Colonic mucosa (tissue), 4 donors: ENCODE measurements at regions not wholly inside any gene's neighbourhood (a gene's known extent, or its start where the extent isn't known, plus 50 kb on each side); places are given as distances from the start of the nearest gene placed in this dataset.

Source experiments
- DNase-seq: peaks from one replicate; pipeline ENCODE4 v3.0.0-alpha.2; 2020
- H3K27ac ChIP-seq: fragments of 200-600 bp; one replicate; pipeline ENCODE4 v1.8.0; 2021
- H3K27me3 ChIP-seq: fragments of 200-600 bp; one replicate; pipeline ENCODE4 v1.8.0; 2021
- H3K36me3 ChIP-seq: fragments of 200-600 bp; one replicate; pipeline ENCODE4 v1.8.0; 2021
- H3K4me1 ChIP-seq: fragments of 200-600 bp; one replicate; pipeline ENCODE4 v1.8.0; 2021; ENCODE audit warnings: mild to moderate bottlenecking
- H3K4me3 ChIP-seq: fragments of 200-600 bp; one replicate; pipeline ENCODE4 v1.8.0; 2021
- H3K9ac ChIP-seq, 2 donors: one replicate each; pipeline ENCODE4 v1.7.0; 2013; ENCODE audit warnings: control low read depth in 2 of 2, low read depth in 2 of 2, low read length in 2 of 2
- H3K9me3 ChIP-seq: fragments of 200-600 bp; one replicate; pipeline ENCODE4 v1.8.0; 2021
- CTCF ChIP-seq: fragments of 200-600 bp; IDR thresholded peaks from one replicate; pipeline ENCODE4 v1.8.0; 2022; ENCODE audit warnings: antibody characterized with exemption, mild to moderate bottlenecking
- intact Hi-C: fragments of 100-400 bp; cut with DNase I; formaldehyde crosslinking; loops from one replicate; pipeline ENCODE4 v1.14.1; 2022
- donor health status: healthy.
- donor health status: DM: no; HTN: no; CAD: no.
- donor health status: DM: no; HTN: no; CAD: no.

- Histone ChIP-seq H3K27ac (no peak overlapping the region), H3K9ac (no peak overlapping the region), H3K4me1 (no peaks in the 10 kb centered on the region), H3K4me3 (no peak overlapping the region), H3K27me3 (no peaks in the 10 kb centered on the region), H3K9me3 (no peaks in the 10 kb centered on the region), H3K36me3 (no peaks in the 10 kb centered on the region)
- TF ChIP-seq CTCF, result no peak
- no peak for DNase-seq
- intact Hi-C loops, result no loop called here
Observed at GRCh38 chr16:65497571-65497970, 375.7 kb upstream of the CDH11 start.

GRCh38 chr16:65495106-65495505, 373.2 kb upstream of the CDH11 start:
- no peak overlapping the region for H3K27ac ChIP-seq
- H3K4me3 ChIP-seq, result no peak overlapping the region
- H3K27me3 ChIP-seq, result no peaks in the 10 kb centered on the region
- DNase-seq, result no peak
- no peak for TF ChIP-seq CTCF
- intact Hi-C loops, result no loop called here
- H3K9ac ChIP-seq, result no peak overlapping the region
- no peaks in the 10 kb centered on the region for H3K9me3 ChIP-seq
- no peaks in the 10 kb centered on the region for H3K36me3 ChIP-seq
- no peaks in the 10 kb centered on the region for H3K4me1 ChIP-seq

DNA sequence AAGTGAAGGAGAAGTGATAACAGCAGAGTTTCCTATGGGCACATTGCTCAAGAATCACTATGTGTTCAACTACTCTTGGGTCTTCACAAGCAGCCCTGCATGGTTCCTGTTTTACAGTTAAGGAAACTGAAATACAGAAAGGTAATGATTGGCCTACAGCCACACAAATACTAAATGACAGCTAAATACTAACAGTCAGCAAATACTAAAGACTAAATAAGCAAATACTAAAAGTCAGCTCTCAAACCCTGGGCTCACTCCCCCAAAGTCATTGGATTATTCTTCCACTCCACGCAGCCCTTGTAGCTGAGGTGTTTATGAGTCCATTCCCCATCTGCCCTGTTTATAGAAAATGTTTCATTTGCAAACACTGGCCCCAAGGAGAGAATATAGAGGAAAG, 372.7 kb upstream of the CDH11 start:
- TF ChIP-seq CTCF, result no peak
- H3K9ac ChIP-seq, result no peak overlapping the region
- H3K27ac ChIP-seq, result no peak overlapping the region
- intact Hi-C loops, result no loop called here
- H3K9me3 ChIP-seq, result no peaks in the 10 kb centered on the region
- no peaks in the 10 kb centered on the region for H3K27me3 ChIP-seq
- DNase-seq, result no peak
- H3K4me3 ChIP-seq, result no peak overlapping the region
- H3K4me1 ChIP-seq, result no peaks in the 10 kb centered on the region
- no peaks in the 10 kb centered on the region for H3K36me3 ChIP-seq

DNA sequence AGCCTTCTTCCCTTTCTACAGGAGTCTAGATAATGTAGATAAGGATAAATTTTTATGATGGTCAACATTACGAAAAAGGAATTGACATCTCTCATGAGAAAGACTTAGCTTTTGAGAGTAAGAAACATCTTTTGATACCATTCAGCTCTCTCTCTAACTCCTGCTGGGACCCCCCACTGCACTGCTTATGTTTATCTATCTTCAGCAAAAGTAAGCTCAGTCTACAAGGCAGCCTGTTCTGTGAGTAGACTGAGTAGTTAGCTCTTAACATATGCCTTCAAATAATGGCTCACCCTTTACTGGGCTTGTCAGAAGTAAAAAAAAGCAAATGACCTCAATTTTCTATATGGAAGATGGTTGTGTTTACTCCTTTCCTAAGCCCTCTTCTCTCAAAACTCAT, 372.2 kb upstream of the CDH11 start:
- Histone ChIP-seq H3K4me1 (no peaks in the 10 kb centered on the region), H3K27me3 (no peaks in the 10 kb centered on the region), H3K36me3 (no peaks in the 10 kb centered on the region), H3K9me3 (no peaks in the 10 kb centered on the region), H3K27ac (no peak overlapping the region), H3K9ac (no peak overlapping the region), H3K4me3 (no peak overlapping the region)
- no peak for TF ChIP-seq CTCF
- DNase-seq, result no peak
- intact Hi-C loops, result no loop called here

- Histone ChIP-seq H3K9ac (no peak overlapping the region), H3K27ac (no peak overlapping the region), H3K9me3 (no peaks in the 10 kb centered on the region), H3K4me1 (no peaks in the 10 kb centered on the region), H3K4me3 (no peak overlapping the region), H3K27me3 (no peaks in the 10 kb centered on the region), H3K36me3 (no peaks in the 10 kb centered on the region)
- TF ChIP-seq CTCF, result no peak
- intact Hi-C loops, result no loop called here
- DNase-seq, result no peak
Observed at GRCh38 chr16:65490286-65490685, 368.4 kb upstream of the CDH11 start.

- DNase-seq, result no peak
- no peaks in the 10 kb centered on the region for H3K4me1 ChIP-seq
- no peaks in the 10 kb centered on the region for H3K36me3 ChIP-seq
- no peak overlapping the region for H3K9ac ChIP-seq
- no peaks in the 10 kb centered on the region for H3K27me3 ChIP-seq
- H3K4me3 ChIP-seq, result no peak overlapping the region
- TF ChIP-seq CTCF, result no peak
- no peaks in the 10 kb centered on the region for H3K9me3 ChIP-seq
- intact Hi-C loops, result no loop called here
- no peak overlapping the region for H3K27ac ChIP-seq
Observed at GRCh38 chr16:65489531-65490023, 367.7 kb upstream of the CDH11 start.
